Fibroblast of lung (primary cell): ENCODE measurements at regions not wholly inside any gene's neighbourhood (a gene's known extent, or its start where the extent isn't known, plus 50 kb on each side); places are given as distances from the start of the nearest gene placed in this dataset.

Experiments used
- DNase-seq, 2 donors: peaks; one replicate each; pipeline versions ENCODE4 v3.0.0 to v3.0.0-alpha.2; 2010; ENCODE audit warnings: low read depth in 2 of 2
- H2AFZ ChIP-seq: 2 replicates; pipeline ENCODE4 v1.5.1; 2012; ENCODE audit warnings: low read length, control low read depth, inconsistent platforms
- H3K27ac ChIP-seq: 2 replicates; pipeline ENCODE4 v1.5.1; 2011; ENCODE audit warnings: low read length, control low read depth; ENCODE audit not compliant: insufficient read depth
- H3K27me3 ChIP-seq: 2 replicates; pipeline ENCODE4 v1.5.1; 2011; ENCODE audit warnings: mild to moderate bottlenecking, low read length; ENCODE audit not compliant: control insufficient read depth, insufficient read depth
- H3K36me3 ChIP-seq: 2 replicates; pipeline ENCODE4 v1.5.1; 2011; ENCODE audit warnings: low read length; ENCODE audit not compliant: control insufficient read depth, insufficient read depth
- H3K4me1 ChIP-seq: 2 replicates; pipeline ENCODE4 v1.5.1; 2011; ENCODE audit warnings: low read length; ENCODE audit not compliant: control insufficient read depth, insufficient read depth; ENCODE audit errors: extremely low read depth
- H3K4me2 ChIP-seq: 2 replicates; pipeline ENCODE4 v1.5.1; 2011; ENCODE audit warnings: low read length, control low read depth; ENCODE audit not compliant: insufficient read depth; ENCODE audit errors: extremely low read depth
- H3K4me3 ChIP-seq, 4 experiments: fragments of 200-600 bp in 1 of 4; sonication (generic) in 1 of 4; replicated peaks in 1 of 4; 2 replicates each; pipeline ENCODE4 v1.5.1; 2011 to 2016; ENCODE audit warnings: low read length in 4 of 4, low read depth in 3 of 4, mild to moderate bottlenecking in 3 of 4, control low read depth in 2 of 4, inconsistent platforms in 1 of 4, mixed read lengths in 1 of 4; ENCODE audit not compliant: insufficient read depth in 1 of 4; ENCODE audit errors: control extremely low read depth in 1 of 4
- H3K79me2 ChIP-seq: 2 replicates; pipeline ENCODE4 v1.5.1; 2012; ENCODE audit warnings: mild to moderate bottlenecking, low read length, inconsistent platforms; ENCODE audit not compliant: control insufficient read depth, insufficient read depth
- H3K9ac ChIP-seq: 2 replicates; pipeline ENCODE4 v1.5.1; 2011; ENCODE audit warnings: mild to moderate bottlenecking, low read length, control low read depth; ENCODE audit not compliant: insufficient read depth
- H3K9me3 ChIP-seq: 2 replicates; pipeline ENCODE4 v1.5.1; 2012; ENCODE audit warnings: low read depth, low read length; ENCODE audit not compliant: control insufficient read depth, insufficient read depth
- H4K20me1 ChIP-seq: 2 replicates; pipeline ENCODE4 v1.5.1; 2011; ENCODE audit warnings: low read length; ENCODE audit not compliant: control insufficient read depth, insufficient read depth; ENCODE audit errors: extremely low read depth
- CTCF ChIP-seq, 2 donors: IDR thresholded peaks in 1 of 2; conservative IDR thresholded peaks in 1 of 2; 1 replicate in 1 of 2; 2 replicates in 1 of 2; pipeline ENCODE4 v1.5.1; 2011 to 2012; ENCODE audit warnings: low read length in 2 of 2, control low read depth in 1 of 2, inconsistent platforms in 1 of 2, low read depth in 1 of 2, mild to moderate bottlenecking in 1 of 2
- EZH2 ChIP-seq: IDR thresholded peaks from 2 replicates; pipeline ENCODE4 v1.5.1; 2012; ENCODE audit warnings: low read length, control low read depth, mild to moderate bottlenecking; ENCODE audit errors: missing control alignments

GRCh38 chr10:3857318-3857717 is 72.3 kb upstream of the KLF6 start:
- Histone ChIP-seq H3K27ac (no peak overlapping the region), H3K4me3 (no peak overlapping the region), H3K9ac (no peak overlapping the region), H3K4me2 (no peak overlapping the region), H3K4me1 (peaks cover 9% of the 10 kb centered on the region), H3K9me3 (no peaks in the 10 kb centered on the region), H3K79me2 (no peaks in the 10 kb centered on the region), H3K36me3 (no peaks in the 10 kb centered on the region), H2AFZ (no peak overlapping the region), H3K27me3 (no peaks in the 10 kb centered on the region), H4K20me1 (no peaks in the 10 kb centered on the region)
- DNase-seq: no peak
- TF ChIP-seq EZH2 (no peak), CTCF (conservative IDR thresholded peaks at IDR 0.05 in 1 of 2, IDR thresholded peaks at IDR 0.05 in 1 of 2; ENCODE audit: low read depth in 1 of 2, low read length in 2 of 2) (no peak)

- no peaks in the 10 kb centered on the region for H4K20me1 ChIP-seq
- H3K4me3 ChIP-seq: no peak overlapping the region
- no peak overlapping the region for H2AFZ ChIP-seq
- H3K79me2 ChIP-seq: no peaks in the 10 kb centered on the region
- H3K36me3 ChIP-seq: no peaks in the 10 kb centered on the region
- H3K4me2 ChIP-seq: no peak overlapping the region
- no peaks in the 10 kb centered on the region for H3K9me3 ChIP-seq
- no peaks in the 10 kb centered on the region for H3K27me3 ChIP-seq
- no peak overlapping the region for H3K27ac ChIP-seq
- DNase-seq: no peak
- peaks cover 10% of the 10 kb centered on the region for H3K4me1 ChIP-seq
- no peak overlapping the region for H3K9ac ChIP-seq
- TF ChIP-seq CTCF (conservative IDR thresholded peaks at IDR 0.05 in 1 of 2, IDR thresholded peaks at IDR 0.05 in 1 of 2; ENCODE audit: low read depth in 1 of 2, low read length in 2 of 2) (no peak), EZH2 (no peak)
These were observed 71.6 kb upstream of the KLF6 start for GRCh38 chr10:3856593-3856992.

GRCh38 chr10:3853547-3854303 is 68.7 kb upstream of the KLF6 start:
- Histone ChIP-seq H4K20me1 (no peaks in the 10 kb centered on the region), H3K9me3 (no peaks in the 10 kb centered on the region), H3K27me3 (no peaks in the 10 kb centered on the region), H3K9ac (no peak overlapping the region), H2AFZ (no peak overlapping the region), H3K27ac (peak overlapping the region; percentile 94), H3K79me2 (no peaks in the 10 kb centered on the region), H3K36me3 (no peaks in the 10 kb centered on the region), H3K4me1 (peaks cover 14% of the 10 kb centered on the region), H3K4me2 (peak overlapping the region; percentile 15), H3K4me3 (no peak overlapping the region)
- no peak for TF ChIP-seq EZH2
- no peak for TF ChIP-seq CTCF (conservative IDR thresholded peaks at IDR 0.05 in 1 of 2, IDR thresholded peaks at IDR 0.05 in 1 of 2; ENCODE audit: low read depth in 1 of 2, low read length in 2 of 2)
- DNase-seq: peak; percentile 18 to 38
